HepG2 (cell line): ENCODE measurements at regions not wholly inside any gene's neighbourhood (a gene's known extent, or its start where the extent isn't known, plus 50 kb on each side); places are given as distances from the start of the nearest gene placed in this dataset.

Experiments used
- BHLHE40 ChIP-seq: IDR thresholded peaks from 2 replicates; pipeline ENCODE4 v1.6.1; 2011; ENCODE audit warnings: low read length, improper control_type of control experiment
- FOXM1 ChIP-seq: sonication (generic); formaldehyde crosslinking; IDR thresholded peaks from 2 replicates; pipeline ENCODE4 v1.5.0; 2020; ENCODE audit warnings: missing genetic modification reagents
- HNRNPK ChIP-seq: fragments of 200-400 bp; formaldehyde crosslinking; IDR thresholded peaks from 2 replicates; pipeline ENCODE4 v1.6.1; 2018; ENCODE audit warnings: low read length, low read depth, moderate library complexity, mild to moderate bottlenecking; ENCODE audit not compliant: poor library complexity, severe bottlenecking
- MTF1 ChIP-seq: sonication (generic); formaldehyde crosslinking; IDR thresholded peaks from 2 replicates; pipeline ENCODE4 v1.5.0; 2020; ENCODE audit warnings: missing genetic modification reagents
- RFX5 ChIP-seq: IDR thresholded peaks from 2 replicates; pipeline ENCODE4 v1.6.1; 2011; ENCODE audit warnings: low read depth, low read length, improper control_type of control experiment
- SAFB2 ChIP-seq: sonication (generic); formaldehyde crosslinking; IDR thresholded peaks from 2 replicates; pipeline ENCODE4 v1.5.1; 2020; ENCODE audit warnings: missing genetic modification reagents, low read depth, mild to moderate bottlenecking, borderline replicate concordance
- SPEN ChIP-seq: sonication (generic); formaldehyde crosslinking; IDR thresholded peaks from 2 replicates; pipeline ENCODE4 v1.5.1; 2020; ENCODE audit warnings: low read depth, mild to moderate bottlenecking, missing genetic modification reagents
- ZKSCAN8 ChIP-seq: IDR thresholded peaks from 2 replicates; pipeline ENCODE4 v1.6.1; 2016; ENCODE audit warnings: borderline replicate concordance, missing genetic modification reagents, missing compliant biosample characterization
- ZNF24 ChIP-seq: fragments of 450-650 bp; IDR thresholded peaks from 2 replicates; pipeline ENCODE4 v1.6.1; 2017; ENCODE audit warnings: antibody characterized with exemption, mild to moderate bottlenecking
- ZNF3 ChIP-seq: IDR thresholded peaks from 2 replicates; pipeline ENCODE4 v1.7.0; 2017; ENCODE audit warnings: inconsistent platforms
- ZSCAN22 ChIP-seq: sonication (generic); formaldehyde crosslinking; IDR thresholded peaks from 2 replicates; pipeline ENCODE4 v1.4.0; 2020; ENCODE audit warnings: mild to moderate bottlenecking, missing genetic modification reagents
- TF ChIP-seq, protein P1 (sequence below): sonication (generic); formaldehyde crosslinking; IDR thresholded peaks from 2 replicates; pipeline ENCODE4 v1.5.0; 2020; ENCODE audit warnings: mild to moderate bottlenecking, missing genetic modification reagents, moderate library complexity
- TF ChIP-seq, protein P2 (sequence below): sonication (generic); formaldehyde crosslinking; IDR thresholded peaks from 2 replicates; pipeline ENCODE4 v1.4.0; 2020; ENCODE audit warnings: missing genetic modification reagents
- TF ChIP-seq, protein P3 (sequence below): sonication (generic); formaldehyde crosslinking; IDR thresholded peaks from 2 replicates; pipeline ENCODE4 v1.4.0; 2020; ENCODE audit warnings: missing genetic modification reagents, borderline replicate concordance

DNA sequence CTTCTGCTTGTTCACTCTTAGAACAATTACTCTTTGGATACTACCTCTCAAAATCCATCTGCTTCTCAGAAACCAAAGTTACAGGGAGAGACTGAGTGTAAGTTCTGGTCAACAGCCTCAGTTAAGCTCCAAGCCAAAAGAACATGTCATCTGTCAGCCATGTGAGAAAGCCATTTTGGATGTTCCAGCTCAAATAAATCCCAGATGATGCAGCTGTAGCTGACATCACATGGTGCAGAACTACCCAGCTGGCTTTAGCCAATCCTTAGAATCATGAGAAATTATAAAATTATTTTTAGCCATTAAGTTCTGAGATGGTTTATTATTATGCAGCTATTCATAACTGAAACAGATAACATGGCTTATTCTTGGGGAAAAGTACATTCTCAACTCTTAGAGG, 696.0 kb downstream of the ZNF385D start:
- TF ChIP-seq BHLHE40 (no peak), ZNF24 (no peak), SPEN (CRISPR knock-in tag) (no peak), ZSCAN22 (CRISPR knock-in tag) (no peak), RFX5 (no peak), HNRNPK (no peak), ZKSCAN8 (no peak), FOXM1 (CRISPR knock-in tag) (no peak), ZNF3 (CRISPR knock-in tag) (no peak), MTF1 (CRISPR knock-in tag) (no peak), SAFB2 (CRISPR knock-in tag) (no peak)
- TF ChIP-seq, protein P1, sequence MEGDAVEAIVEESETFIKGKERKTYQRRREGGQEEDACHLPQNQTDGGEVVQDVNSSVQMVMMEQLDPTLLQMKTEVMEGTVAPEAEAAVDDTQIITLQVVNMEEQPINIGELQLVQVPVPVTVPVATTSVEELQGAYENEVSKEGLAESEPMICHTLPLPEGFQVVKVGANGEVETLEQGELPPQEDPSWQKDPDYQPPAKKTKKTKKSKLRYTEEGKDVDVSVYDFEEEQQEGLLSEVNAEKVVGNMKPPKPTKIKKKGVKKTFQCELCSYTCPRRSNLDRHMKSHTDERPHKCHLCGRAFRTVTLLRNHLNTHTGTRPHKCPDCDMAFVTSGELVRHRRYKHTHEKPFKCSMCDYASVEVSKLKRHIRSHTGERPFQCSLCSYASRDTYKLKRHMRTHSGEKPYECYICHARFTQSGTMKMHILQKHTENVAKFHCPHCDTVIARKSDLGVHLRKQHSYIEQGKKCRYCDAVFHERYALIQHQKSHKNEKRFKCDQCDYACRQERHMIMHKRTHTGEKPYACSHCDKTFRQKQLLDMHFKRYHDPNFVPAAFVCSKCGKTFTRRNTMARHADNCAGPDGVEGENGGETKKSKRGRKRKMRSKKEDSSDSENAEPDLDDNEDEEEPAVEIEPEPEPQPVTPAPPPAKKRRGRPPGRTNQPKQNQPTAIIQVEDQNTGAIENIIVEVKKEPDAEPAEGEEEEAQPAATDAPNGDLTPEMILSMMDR (CRISPR knock-in tag) = no peak
- TF ChIP-seq, protein P2, sequence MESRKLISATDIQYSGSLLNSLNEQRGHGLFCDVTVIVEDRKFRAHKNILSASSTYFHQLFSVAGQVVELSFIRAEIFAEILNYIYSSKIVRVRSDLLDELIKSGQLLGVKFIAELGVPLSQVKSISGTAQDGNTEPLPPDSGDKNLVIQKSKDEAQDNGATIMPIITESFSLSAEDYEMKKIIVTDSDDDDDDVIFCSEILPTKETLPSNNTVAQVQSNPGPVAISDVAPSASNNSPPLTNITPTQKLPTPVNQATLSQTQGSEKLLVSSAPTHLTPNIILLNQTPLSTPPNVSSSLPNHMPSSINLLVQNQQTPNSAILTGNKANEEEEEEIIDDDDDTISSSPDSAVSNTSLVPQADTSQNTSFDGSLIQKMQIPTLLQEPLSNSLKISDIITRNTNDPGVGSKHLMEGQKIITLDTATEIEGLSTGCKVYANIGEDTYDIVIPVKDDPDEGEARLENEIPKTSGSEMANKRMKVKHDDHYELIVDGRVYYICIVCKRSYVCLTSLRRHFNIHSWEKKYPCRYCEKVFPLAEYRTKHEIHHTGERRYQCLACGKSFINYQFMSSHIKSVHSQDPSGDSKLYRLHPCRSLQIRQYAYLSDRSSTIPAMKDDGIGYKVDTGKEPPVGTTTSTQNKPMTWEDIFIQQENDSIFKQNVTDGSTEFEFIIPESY (CRISPR knock-in tag) = no peak
- TF ChIP-seq, protein P3, sequence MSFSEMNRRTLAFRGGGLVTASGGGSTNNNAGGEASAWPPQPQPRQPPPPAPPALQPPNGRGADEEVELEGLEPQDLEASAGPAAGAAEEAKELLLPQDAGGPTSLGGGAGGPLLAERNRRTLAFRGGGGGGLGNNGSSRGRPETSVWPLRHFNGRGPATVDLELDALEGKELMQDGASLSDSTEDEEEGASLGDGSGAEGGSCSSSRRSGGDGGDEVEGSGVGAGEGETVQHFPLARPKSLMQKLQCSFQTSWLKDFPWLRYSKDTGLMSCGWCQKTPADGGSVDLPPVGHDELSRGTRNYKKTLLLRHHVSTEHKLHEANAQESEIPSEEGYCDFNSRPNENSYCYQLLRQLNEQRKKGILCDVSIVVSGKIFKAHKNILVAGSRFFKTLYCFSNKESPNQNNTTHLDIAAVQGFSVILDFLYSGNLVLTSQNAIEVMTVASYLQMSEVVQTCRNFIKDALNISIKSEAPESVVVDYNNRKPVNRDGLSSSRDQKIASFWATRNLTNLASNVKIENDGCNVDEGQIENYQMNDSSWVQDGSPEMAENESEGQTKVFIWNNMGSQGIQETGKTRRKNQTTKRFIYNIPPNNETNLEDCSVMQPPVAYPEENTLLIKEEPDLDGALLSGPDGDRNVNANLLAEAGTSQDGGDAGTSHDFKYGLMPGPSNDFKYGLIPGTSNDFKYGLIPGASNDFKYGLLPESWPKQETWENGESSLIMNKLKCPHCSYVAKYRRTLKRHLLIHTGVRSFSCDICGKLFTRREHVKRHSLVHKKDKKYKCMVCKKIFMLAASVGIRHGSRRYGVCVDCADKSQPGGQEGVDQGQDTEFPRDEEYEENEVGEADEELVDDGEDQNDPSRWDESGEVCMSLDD (CRISPR knock-in tag) = no peak
